ENCODE measurements at regions not wholly inside any gene's neighbourhood (a gene's known extent, or its start where the extent isn't known, plus 50 kb on each side); places are given as distances from the start of the nearest gene placed in this dataset.

DNA sequence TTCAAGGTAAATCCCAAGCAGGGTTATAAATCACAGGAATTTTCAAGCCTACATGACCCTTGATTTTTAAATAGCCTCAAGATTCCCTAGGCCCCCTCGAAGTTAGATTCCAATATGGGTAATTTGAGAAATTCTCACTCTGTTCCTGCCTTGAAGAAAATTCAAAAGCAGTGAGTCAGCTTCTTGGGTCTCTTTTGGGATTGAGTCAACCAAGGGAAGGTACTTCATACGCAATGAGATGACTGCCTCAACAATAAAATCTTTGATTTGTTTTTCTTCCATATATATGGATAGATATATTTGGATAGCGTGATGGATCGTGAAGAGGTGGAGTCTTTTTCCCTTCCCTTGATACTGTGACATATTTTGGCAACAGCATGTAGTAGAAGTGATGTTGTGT lies 180.4 kb upstream of the ATP2B1 start:
- H3K9me3 ChIP-seq (ENCODE audit: control insufficient read depth, insufficient read depth, low read depth, low read length) = no peaks in the 10 kb centered on the region
- H3K4me3 ChIP-seq (replicated peaks in 1 of 4; ENCODE audit: control extremely low read depth in 1 of 4, insufficient read depth in 1 of 4, low read depth in 3 of 4, low read length in 4 of 4) = no peak overlapping the region
- peak; percentile 34 to 66 for DNase-seq (ENCODE audit: low read depth in 2 of 2)
- no peak overlapping the region for H3K4me2 ChIP-seq (ENCODE audit: extremely low read depth, insufficient read depth, low read length)
- H3K9ac ChIP-seq (ENCODE audit: insufficient read depth, low read length) = no peak overlapping the region
- no peak overlapping the region for H2AFZ ChIP-seq (ENCODE audit: low read length)
- no peaks in the 10 kb centered on the region for H4K20me1 ChIP-seq (ENCODE audit: control insufficient read depth, extremely low read depth, insufficient read depth, low read length)
- H3K4me1 ChIP-seq (ENCODE audit: control insufficient read depth, extremely low read depth, insufficient read depth, low read length) = peaks cover 3% of the 10 kb centered on the region
- no peak overlapping the region for H3K27ac ChIP-seq (ENCODE audit: insufficient read depth, low read length)
- TF ChIP-seq, protein P1, sequence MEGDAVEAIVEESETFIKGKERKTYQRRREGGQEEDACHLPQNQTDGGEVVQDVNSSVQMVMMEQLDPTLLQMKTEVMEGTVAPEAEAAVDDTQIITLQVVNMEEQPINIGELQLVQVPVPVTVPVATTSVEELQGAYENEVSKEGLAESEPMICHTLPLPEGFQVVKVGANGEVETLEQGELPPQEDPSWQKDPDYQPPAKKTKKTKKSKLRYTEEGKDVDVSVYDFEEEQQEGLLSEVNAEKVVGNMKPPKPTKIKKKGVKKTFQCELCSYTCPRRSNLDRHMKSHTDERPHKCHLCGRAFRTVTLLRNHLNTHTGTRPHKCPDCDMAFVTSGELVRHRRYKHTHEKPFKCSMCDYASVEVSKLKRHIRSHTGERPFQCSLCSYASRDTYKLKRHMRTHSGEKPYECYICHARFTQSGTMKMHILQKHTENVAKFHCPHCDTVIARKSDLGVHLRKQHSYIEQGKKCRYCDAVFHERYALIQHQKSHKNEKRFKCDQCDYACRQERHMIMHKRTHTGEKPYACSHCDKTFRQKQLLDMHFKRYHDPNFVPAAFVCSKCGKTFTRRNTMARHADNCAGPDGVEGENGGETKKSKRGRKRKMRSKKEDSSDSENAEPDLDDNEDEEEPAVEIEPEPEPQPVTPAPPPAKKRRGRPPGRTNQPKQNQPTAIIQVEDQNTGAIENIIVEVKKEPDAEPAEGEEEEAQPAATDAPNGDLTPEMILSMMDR (conservative IDR thresholded peaks at IDR 0.05 in 1 of 2, IDR thresholded peaks at IDR 0.05 in 1 of 2; ENCODE audit: low read depth in 1 of 2, low read length in 2 of 2) = no peak
- no peak for TF ChIP-seq EZH2 (IDR thresholded peaks at IDR 0.05; ENCODE audit: low read length, missing control alignments)
- no peaks in the 10 kb centered on the region for H3K79me2 ChIP-seq (ENCODE audit: control insufficient read depth, insufficient read depth, low read length)
- no peaks in the 10 kb centered on the region for H3K27me3 ChIP-seq (ENCODE audit: control insufficient read depth, insufficient read depth, low read length)
- no peaks in the 10 kb centered on the region for H3K36me3 ChIP-seq (ENCODE audit: control insufficient read depth, insufficient read depth, low read length)

DNA sequence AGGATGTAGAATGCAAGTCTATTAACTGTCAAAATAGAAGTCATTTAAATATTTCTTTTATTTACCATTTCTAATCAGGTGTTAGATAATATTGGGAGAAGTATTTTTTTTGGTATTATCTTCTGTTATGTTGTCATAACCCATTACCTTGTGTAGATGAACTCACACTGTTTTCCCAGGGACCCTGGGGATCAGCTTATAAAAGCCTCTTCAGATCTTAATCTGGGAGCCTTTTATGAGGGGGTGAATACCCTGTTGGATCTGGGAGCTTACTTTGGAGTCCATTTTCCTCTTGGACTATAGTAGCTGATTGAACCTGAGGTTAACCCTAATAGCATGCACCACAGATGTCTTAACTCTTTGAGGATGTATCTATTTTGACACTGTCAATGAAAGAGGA lies 176.3 kb upstream of the ATP2B1 start:
- Histone ChIP-seq H3K36me3 (ENCODE audit: control insufficient read depth, insufficient read depth, low read length) (no peaks in the 10 kb centered on the region), H3K79me2 (ENCODE audit: control insufficient read depth, insufficient read depth, low read length) (no peaks in the 10 kb centered on the region)
- TF ChIP-seq EZH2 (IDR thresholded peaks at IDR 0.05; ENCODE audit: low read length, missing control alignments) = no peak

DNA sequence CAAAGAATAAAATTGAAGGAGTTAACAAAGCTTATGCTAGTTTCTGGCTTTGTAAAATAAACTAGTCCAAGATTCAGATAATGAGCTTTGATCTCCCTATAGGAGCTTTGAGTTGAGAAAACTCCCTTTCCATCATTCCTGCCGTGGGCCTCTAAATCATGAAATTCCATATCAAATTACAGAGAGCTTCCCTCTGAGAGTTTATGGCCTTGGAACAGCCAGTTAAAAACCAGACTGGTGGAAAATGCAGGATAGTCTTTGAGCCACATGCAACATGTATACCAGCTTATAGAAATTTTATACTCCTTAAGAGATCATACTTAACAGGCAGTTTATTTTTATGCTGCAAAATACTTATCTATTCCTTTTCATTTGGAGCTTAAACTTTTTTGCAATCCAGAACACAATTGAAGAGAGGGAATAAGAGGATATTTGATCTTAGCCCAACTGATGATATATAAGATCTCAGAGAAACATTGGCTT lies 175.8 kb upstream of the ATP2B1 start:
- H3K27me3 ChIP-seq (ENCODE audit: control insufficient read depth, insufficient read depth, low read length) = no peaks in the 10 kb centered on the region
- H3K27ac ChIP-seq (ENCODE audit: insufficient read depth, low read length) = no peak overlapping the region
- H3K9ac ChIP-seq (ENCODE audit: insufficient read depth, low read length) = no peak overlapping the region
- no peak overlapping the region for H3K4me3 ChIP-seq (replicated peaks in 1 of 4; ENCODE audit: control extremely low read depth in 1 of 4, insufficient read depth in 1 of 4, low read depth in 3 of 4, low read length in 4 of 4)
- H3K79me2 ChIP-seq (ENCODE audit: control insufficient read depth, insufficient read depth, low read length) = no peaks in the 10 kb centered on the region
- no peaks in the 10 kb centered on the region for H4K20me1 ChIP-seq (ENCODE audit: control insufficient read depth, extremely low read depth, insufficient read depth, low read length)
- no peak overlapping the region for H2AFZ ChIP-seq (ENCODE audit: low read length)
- no peak overlapping the region for H3K4me2 ChIP-seq (ENCODE audit: extremely low read depth, insufficient read depth, low read length)
- no peaks in the 10 kb centered on the region for H3K36me3 ChIP-seq (ENCODE audit: control insufficient read depth, insufficient read depth, low read length)
- no peak for DNase-seq (ENCODE audit: low read depth in 2 of 2)
- H3K9me3 ChIP-seq (ENCODE audit: control insufficient read depth, insufficient read depth, low read depth, low read length) = no peaks in the 10 kb centered on the region
- H3K4me1 ChIP-seq (ENCODE audit: control insufficient read depth, extremely low read depth, insufficient read depth, low read length) = no peaks in the 10 kb centered on the region
- no peak for TF ChIP-seq EZH2 (IDR thresholded peaks at IDR 0.05; ENCODE audit: low read length, missing control alignments)

More for the DNA sequence above, 176.3 kb upstream of the ATP2B1 start:
- no peak for DNase-seq (ENCODE audit: low read depth in 2 of 2)
- no peak overlapping the region for H3K9ac ChIP-seq (ENCODE audit: insufficient read depth, low read length)
- H3K27ac ChIP-seq (ENCODE audit: insufficient read depth, low read length) = no peak overlapping the region
- no peaks in the 10 kb centered on the region for H3K27me3 ChIP-seq (ENCODE audit: control insufficient read depth, insufficient read depth, low read length)
- no peaks in the 10 kb centered on the region for H4K20me1 ChIP-seq (ENCODE audit: control insufficient read depth, extremely low read depth, insufficient read depth, low read length)
- H3K9me3 ChIP-seq (ENCODE audit: control insufficient read depth, insufficient read depth, low read depth, low read length) = no peaks in the 10 kb centered on the region
- no peak overlapping the region for H3K4me2 ChIP-seq (ENCODE audit: extremely low read depth, insufficient read depth, low read length)
- no peak overlapping the region for H2AFZ ChIP-seq (ENCODE audit: low read length)
- no peak overlapping the region for H3K4me3 ChIP-seq (replicated peaks in 1 of 4; ENCODE audit: control extremely low read depth in 1 of 4, insufficient read depth in 1 of 4, low read depth in 3 of 4, low read length in 4 of 4)
- H3K4me1 ChIP-seq (ENCODE audit: control insufficient read depth, extremely low read depth, insufficient read depth, low read length) = no peaks in the 10 kb centered on the region

DNA sequence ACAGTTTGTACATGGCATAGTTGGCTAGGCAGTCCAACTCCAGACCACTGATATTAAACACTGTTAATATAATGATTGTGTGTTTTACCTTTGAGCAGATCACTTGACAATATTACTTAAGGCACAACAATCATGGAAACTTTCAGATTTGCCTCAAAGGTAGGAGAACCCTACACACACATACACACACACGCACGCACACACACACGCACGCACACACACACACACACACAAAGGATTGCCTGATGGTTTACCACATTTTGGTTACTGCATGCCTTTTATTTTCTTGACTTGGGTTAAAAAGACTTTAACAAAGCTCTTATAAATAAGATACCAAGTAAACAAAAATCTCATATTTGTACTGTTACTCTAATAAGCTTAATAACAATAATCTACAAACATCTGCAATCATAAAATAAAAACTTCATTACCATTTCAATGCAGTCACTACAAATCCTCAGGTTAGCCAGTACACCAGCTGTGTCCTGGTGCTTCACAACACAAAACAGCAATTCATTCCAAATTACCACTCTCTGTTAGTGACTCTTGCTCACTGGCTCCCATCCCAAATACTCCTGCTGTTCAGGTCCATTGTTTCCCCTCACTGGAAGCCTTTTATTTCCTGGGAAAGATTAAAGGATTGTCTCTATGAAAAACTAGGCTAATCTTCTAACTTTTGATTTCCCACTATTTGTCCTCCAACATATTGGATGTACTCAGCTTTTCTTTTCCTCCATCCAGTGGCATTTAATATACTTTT lies 175.2 kb upstream of the ATP2B1 start:
- Histone ChIP-seq H3K9ac (ENCODE audit: insufficient read depth, low read length) (no peak overlapping the region), H2AFZ (ENCODE audit: low read length) (no peak overlapping the region), H3K27me3 (ENCODE audit: control insufficient read depth, insufficient read depth, low read length) (no peaks in the 10 kb centered on the region), H3K79me2 (ENCODE audit: control insufficient read depth, insufficient read depth, low read length) (no peaks in the 10 kb centered on the region), H3K36me3 (ENCODE audit: control insufficient read depth, insufficient read depth, low read length) (no peaks in the 10 kb centered on the region), H3K4me2 (ENCODE audit: extremely low read depth, insufficient read depth, low read length) (no peak overlapping the region), H3K9me3 (ENCODE audit: control insufficient read depth, insufficient read depth, low read depth, low read length) (no peaks in the 10 kb centered on the region), H3K27ac (ENCODE audit: insufficient read depth, low read length) (no peak overlapping the region), H3K4me1 (ENCODE audit: control insufficient read depth, extremely low read depth, insufficient read depth, low read length) (no peaks in the 10 kb centered on the region), H4K20me1 (ENCODE audit: control insufficient read depth, extremely low read depth, insufficient read depth, low read length) (no peaks in the 10 kb centered on the region), H3K4me3 (replicated peaks in 1 of 4; ENCODE audit: control extremely low read depth in 1 of 4, insufficient read depth in 1 of 4, low read depth in 3 of 4, low read length in 4 of 4) (no peak overlapping the region)
- no peak for TF ChIP-seq EZH2 (IDR thresholded peaks at IDR 0.05; ENCODE audit: low read length, missing control alignments)
- TF ChIP-seq, protein P1 (conservative IDR thresholded peaks at IDR 0.05 in 1 of 2, IDR thresholded peaks at IDR 0.05 in 1 of 2; ENCODE audit: low read depth in 1 of 2, low read length in 2 of 2) = no peak
- DNase-seq (ENCODE audit: low read depth in 2 of 2) = peak in 1 of 2 donors; percentile 54
